CD14-positive monocyte (primary cell): ENCODE measurements at regions not wholly inside any gene's neighbourhood (a gene's known extent, or its start where the extent isn't known, plus 50 kb on each side); places are given as distances from the start of the nearest gene placed in this dataset.
A peak's percentile ranks its signal among the peaks of the same experiment; 100 is the strongest.

Experiments used
- DNase-seq, 3 donors: peaks; one replicate each; pipeline ENCODE4 v3.0.0-alpha.2; 2011 to 2022
- H2AFZ ChIP-seq: 2 replicates; pipeline ENCODE4 v1.6.0; 2012; ENCODE audit warnings: mild to moderate bottlenecking, low read depth, low read length, inconsistent platforms; ENCODE audit not compliant: insufficient read depth, poor library complexity, severe bottlenecking
- H3K27ac ChIP-seq, 2 donors: 1 replicate in 1 of 2; 2 replicates in 1 of 2; pipeline ENCODE4 v1.5.1; 2012 to 2013; ENCODE audit warnings: low read length in 2 of 2, control low read depth in 1 of 2, inconsistent platforms in 1 of 2, low read depth in 1 of 2, mild to moderate bottlenecking in 1 of 2
- H3K27me3 ChIP-seq, 2 donors: one replicate each; pipeline versions ENCODE4 v1.6.0 to v1.6.1; 2011 to 2013; ENCODE audit warnings: low read length in 2 of 2; ENCODE audit not compliant: control insufficient read depth in 2 of 2, insufficient read depth in 2 of 2
- H3K36me3 ChIP-seq, 2 donors: replicated peaks in 1 of 2; 1 replicate in 1 of 2; 2 replicates in 1 of 2; pipeline versions ENCODE4 v1.5.1 to v1.6.1; 2012 to 2013; ENCODE audit warnings: low read length in 2 of 2, control low read depth in 1 of 2, inconsistent platforms in 1 of 2, mild to moderate bottlenecking in 1 of 2; ENCODE audit not compliant: insufficient read depth in 2 of 2, control insufficient read depth in 1 of 2
- H3K4me1 ChIP-seq, 2 donors: 1 replicate in 1 of 2; 2 replicates in 1 of 2; pipeline versions ENCODE4 v1.5.1 to v1.6.1; 2012 to 2013; ENCODE audit warnings: low read length in 2 of 2, control low read depth in 1 of 2, inconsistent platforms in 1 of 2, mild to moderate bottlenecking in 1 of 2, moderate library complexity in 1 of 2; ENCODE audit not compliant: insufficient read depth in 2 of 2, control insufficient read depth in 1 of 2
- H3K4me2 ChIP-seq: replicated peaks from 2 replicates; pipeline ENCODE3; 2012; ENCODE audit warnings: low read length, moderate library complexity, mild to moderate bottlenecking; ENCODE audit not compliant: poor library complexity, severe bottlenecking; ENCODE audit errors: extremely low read depth
- H3K4me3 ChIP-seq, 3 experiments: fragments of 200-600 bp in 1 of 3; sonication (generic) in 1 of 3; replicated peaks in 1 of 3; 1 replicate in 2 of 3; 2 replicates in 1 of 3; pipeline ENCODE4 v1.5.1; 2011 to 2013; ENCODE audit warnings: low read length in 3 of 3, mild to moderate bottlenecking in 3 of 3, control low read depth in 2 of 3, low read depth in 2 of 3, inconsistent platforms in 1 of 3, moderate library complexity in 1 of 3
- H3K79me2 ChIP-seq: 2 replicates; pipeline ENCODE4 v1.6.0; 2012; ENCODE audit warnings: mild to moderate bottlenecking, control low read depth, inconsistent platforms, low read length, moderate library complexity; ENCODE audit not compliant: insufficient read depth
- H3K9ac ChIP-seq: 2 replicates; pipeline ENCODE4 v1.6.0; 2017; ENCODE audit warnings: low read length, mild to moderate bottlenecking; ENCODE audit not compliant: insufficient read depth, poor library complexity, severe bottlenecking
- H3K9me3 ChIP-seq, 2 donors: replicated peaks in 1 of 2; 1 replicate in 1 of 2; 2 replicates in 1 of 2; pipeline versions ENCODE4 v1.5.1 to v1.6.1; 2012 to 2013; ENCODE audit warnings: low read length in 2 of 2, control low read depth in 1 of 2; ENCODE audit not compliant: control insufficient read depth in 1 of 2, insufficient read depth in 1 of 2
- H4K20me1 ChIP-seq: 2 replicates; pipeline ENCODE4 v1.6.0; 2012; ENCODE audit warnings: mild to moderate bottlenecking, low read length, control low read depth, moderate library complexity; ENCODE audit not compliant: insufficient read depth
- H3K27ac Mint-ChIP-seq, 7 donors: one replicate each; pipeline ENCODE4 v1.8.0; 2020; ENCODE audit warnings: mild to moderate bottlenecking in 7 of 7, mixed read lengths in 7 of 7, moderate library complexity in 6 of 7, inconsistent platforms in 2 of 7
- H3K27me3 Mint-ChIP-seq, 3 donors: one replicate each; pipeline ENCODE4 v1.8.0; 2021 to 2022; ENCODE audit warnings: low read depth in 3 of 3, mild to moderate bottlenecking in 3 of 3, mixed read lengths in 3 of 3, moderate library complexity in 3 of 3, inconsistent platforms in 1 of 3
- H3K36me3 Mint-ChIP-seq, 2 donors: one replicate each; pipeline ENCODE4 v1.8.0; 2020; ENCODE audit warnings: mixed read lengths in 2 of 2, inconsistent platforms in 1 of 2, mild to moderate bottlenecking in 1 of 2
- H3K4me1 Mint-ChIP-seq: one replicate; pipeline ENCODE4 v1.8.0; 2020; ENCODE audit warnings: mild to moderate bottlenecking, mixed read lengths
- H3K4me3 Mint-ChIP-seq, 2 donors: one replicate each; pipeline ENCODE4 v1.8.0; 2020; ENCODE audit warnings: mild to moderate bottlenecking in 2 of 2, mixed read lengths in 2 of 2, moderate library complexity in 1 of 2
- H3K9me3 Mint-ChIP-seq, 7 donors: one replicate each; pipeline ENCODE4 v1.8.0; 2020 to 2022; ENCODE audit warnings: mixed read lengths in 7 of 7, mild to moderate bottlenecking in 6 of 7, moderate library complexity in 6 of 7, inconsistent platforms in 2 of 7
- WGBS: methylation state at CpG from one replicate; pipeline ENCODE4 v1.1.5; 2013; ENCODE audit warnings: missing lambda C conversion rate; ENCODE audit not compliant: insufficient coverage; 5-methylcytosine and 5-hydroxymethylcytosine counted together
- intact Hi-C, 2 donors: fragments of 100-400 bp; cut with micrococcal nuclease; formaldehyde crosslinking; loops; one replicate each; pipeline versions ENCODE4 v1.15.0 to v1.15.1; 2023
- TF ChIP-seq, protein P1 (sequence below): fragments of 200-600 bp; IDR thresholded peaks from one replicate; pipeline ENCODE4 v1.8.0; 2022; ENCODE audit warnings: antibody characterized with exemption, mild to moderate bottlenecking

DNA sequence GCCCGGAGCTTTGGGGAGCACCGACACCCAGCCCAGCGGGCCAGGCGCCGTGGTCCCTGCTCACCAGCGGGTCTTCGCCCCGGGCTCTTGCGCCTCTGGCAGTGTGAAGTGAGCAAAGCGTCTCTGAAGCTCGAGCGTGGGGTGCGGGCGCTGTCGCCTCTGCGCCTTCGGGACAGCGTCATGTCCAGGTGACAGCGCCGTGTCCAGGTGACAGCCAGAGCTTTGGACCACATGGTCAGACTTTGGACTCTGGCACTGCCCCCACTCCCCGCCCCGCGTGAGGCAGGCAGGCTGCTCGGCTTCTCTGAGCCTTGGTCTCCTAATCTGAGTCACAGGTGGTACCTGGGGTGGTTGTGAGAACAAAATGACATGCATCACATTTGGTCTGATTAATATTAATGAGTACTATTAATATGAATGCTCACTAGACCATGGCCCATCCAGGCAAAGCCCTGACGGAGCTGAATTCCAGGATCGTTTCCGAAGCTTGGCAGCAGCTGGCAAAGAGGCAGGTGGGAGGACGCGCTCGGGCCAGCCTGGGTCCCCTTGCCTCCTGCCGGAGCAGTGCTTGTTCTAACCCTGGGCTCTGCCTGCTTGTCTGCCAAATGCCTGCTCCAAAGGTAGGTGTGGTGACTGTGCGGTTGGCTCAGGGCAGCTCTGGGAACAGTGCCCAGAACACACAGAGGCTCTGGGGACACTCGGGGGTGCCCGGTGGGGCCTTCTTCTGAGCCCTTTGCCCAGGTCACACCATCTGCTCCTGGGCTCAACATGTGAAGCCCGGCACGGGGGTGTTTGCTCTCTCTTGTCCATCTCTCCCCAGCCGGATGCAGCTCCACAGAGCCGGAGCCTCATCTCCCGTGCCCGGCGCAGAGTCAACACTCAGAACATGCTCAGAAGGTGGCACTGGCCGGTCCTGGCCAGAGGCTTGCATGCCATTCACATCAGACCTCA is 157.1 kb downstream of the OLFM1 start:
- H3K27ac Mint-ChIP-seq, result no peak overlapping the region
- DNase-seq, result no peak
- Histone ChIP-seq H3K4me3 (no peak overlapping the region), H3K9me3 (no peaks in the 10 kb centered on the region), H3K27ac (no peak overlapping the region), H3K4me1 (no peaks in the 10 kb centered on the region), H3K9ac (no peak overlapping the region), H3K27me3 (no peaks in the 10 kb centered on the region), H3K4me2 (no peak overlapping the region), H3K36me3 (no peaks in the 10 kb centered on the region), H4K20me1 (no peaks in the 10 kb centered on the region), H2AFZ (no peak overlapping the region), H3K79me2 (no peaks in the 10 kb centered on the region)
- no peaks in the 10 kb centered on the region for H3K4me1 Mint-ChIP-seq
- no peak overlapping the region for H3K4me3 Mint-ChIP-seq
- WGBS, result 88% methylated on average over 35 of the region's 42 CpGs
- intact Hi-C loops, result no loop called here
- H3K36me3 Mint-ChIP-seq, result no peaks in the 10 kb centered on the region
- peaks cover 7 to 17% (median 10%) of the 10 kb centered on the region in 3 donors for H3K27me3 Mint-ChIP-seq
- H3K9me3 Mint-ChIP-seq, result no peaks in the 10 kb centered on the region
- TF ChIP-seq, protein P1, sequence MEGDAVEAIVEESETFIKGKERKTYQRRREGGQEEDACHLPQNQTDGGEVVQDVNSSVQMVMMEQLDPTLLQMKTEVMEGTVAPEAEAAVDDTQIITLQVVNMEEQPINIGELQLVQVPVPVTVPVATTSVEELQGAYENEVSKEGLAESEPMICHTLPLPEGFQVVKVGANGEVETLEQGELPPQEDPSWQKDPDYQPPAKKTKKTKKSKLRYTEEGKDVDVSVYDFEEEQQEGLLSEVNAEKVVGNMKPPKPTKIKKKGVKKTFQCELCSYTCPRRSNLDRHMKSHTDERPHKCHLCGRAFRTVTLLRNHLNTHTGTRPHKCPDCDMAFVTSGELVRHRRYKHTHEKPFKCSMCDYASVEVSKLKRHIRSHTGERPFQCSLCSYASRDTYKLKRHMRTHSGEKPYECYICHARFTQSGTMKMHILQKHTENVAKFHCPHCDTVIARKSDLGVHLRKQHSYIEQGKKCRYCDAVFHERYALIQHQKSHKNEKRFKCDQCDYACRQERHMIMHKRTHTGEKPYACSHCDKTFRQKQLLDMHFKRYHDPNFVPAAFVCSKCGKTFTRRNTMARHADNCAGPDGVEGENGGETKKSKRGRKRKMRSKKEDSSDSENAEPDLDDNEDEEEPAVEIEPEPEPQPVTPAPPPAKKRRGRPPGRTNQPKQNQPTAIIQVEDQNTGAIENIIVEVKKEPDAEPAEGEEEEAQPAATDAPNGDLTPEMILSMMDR, result no peak

DNA sequence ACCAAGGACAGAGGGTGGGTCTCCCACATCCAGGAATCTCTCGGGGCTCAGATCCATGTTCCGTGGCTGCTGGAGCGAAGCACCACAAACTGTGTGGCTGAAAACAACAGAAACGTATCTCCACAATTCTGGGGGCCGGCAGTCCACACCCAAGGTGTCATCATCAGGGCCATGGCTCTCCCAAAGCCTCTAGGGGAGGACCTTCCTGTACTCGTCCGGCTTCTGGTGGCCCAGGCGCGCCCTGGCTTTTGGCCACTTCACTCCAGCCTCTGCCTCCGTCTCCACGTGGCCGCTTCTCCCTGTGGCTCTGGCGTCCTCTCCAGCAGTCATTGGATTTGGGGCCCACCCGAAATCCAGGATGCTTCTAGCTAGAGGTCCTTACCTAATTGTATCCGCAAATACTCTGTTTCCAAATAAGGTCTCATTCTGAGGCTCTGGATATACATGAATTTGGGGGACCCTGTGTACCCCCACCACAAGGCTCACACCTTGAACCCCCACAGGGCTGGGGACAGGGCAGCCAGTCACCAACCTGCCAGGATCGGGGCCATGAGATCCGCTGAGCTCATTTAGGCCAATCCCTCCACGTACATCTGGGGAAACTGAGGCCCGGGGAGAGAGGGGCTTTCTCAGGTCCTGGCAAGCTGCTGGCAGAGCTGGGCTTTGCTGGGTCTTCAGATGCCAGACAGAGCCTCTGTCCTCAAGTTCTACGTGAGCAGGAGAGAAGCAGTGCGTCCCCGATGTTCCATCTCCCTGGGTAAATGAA is 158.2 kb downstream of the OLFM1 start:
- Mint-ChIP-seq H3K4me1 (no peaks in the 10 kb centered on the region), H3K27ac (peak overlapping the region in 1 of 7 donors; percentile 46), H3K9me3 (peaks cover 0 to 3% (median 0%) of the 10 kb centered on the region in 7 donors), H3K4me3 (no peak overlapping the region), H3K27me3 (peaks cover 7 to 20% (median 8%) of the 10 kb centered on the region in 3 donors), H3K36me3 (no peaks in the 10 kb centered on the region)
- no peaks in the 10 kb centered on the region for H3K27me3 ChIP-seq
- no peak overlapping the region for H3K9ac ChIP-seq
- H3K4me2 ChIP-seq, result no peak overlapping the region
- H3K79me2 ChIP-seq, result no peaks in the 10 kb centered on the region
- no peak overlapping the region for H2AFZ ChIP-seq
- H4K20me1 ChIP-seq, result no peaks in the 10 kb centered on the region
- 93% methylated on average over 21 of the region's 22 CpGs for WGBS
- intact Hi-C loops, result no loop called here
- TF ChIP-seq, protein P1, result no peak
- no peaks in the 10 kb centered on the region for H3K9me3 ChIP-seq
- H3K4me1 ChIP-seq, result no peaks in the 10 kb centered on the region
- no peaks in the 10 kb centered on the region for H3K36me3 ChIP-seq
- H3K27ac ChIP-seq, result no peak overlapping the region
- DNase-seq, result no peak
- H3K4me3 ChIP-seq, result no peak overlapping the region
